CD14-positive monocyte (primary cell): ENCODE measurements at regions not wholly inside any gene's neighbourhood (a gene's known extent, or its start where the extent isn't known, plus 50 kb on each side); places are given as distances from the start of the nearest gene placed in this dataset.

Experiments
- DNase-seq, 3 donors: peaks; one replicate each; pipeline ENCODE4 v3.0.0-alpha.2; 2011 to 2022
- H2AFZ ChIP-seq: 2 replicates; pipeline ENCODE4 v1.6.0; 2012; ENCODE audit warnings: mild to moderate bottlenecking, low read depth, low read length, inconsistent platforms; ENCODE audit not compliant: insufficient read depth, poor library complexity, severe bottlenecking
- H3K27ac ChIP-seq, 2 donors: 1 replicate in 1 of 2; 2 replicates in 1 of 2; pipeline ENCODE4 v1.5.1; 2012 to 2013; ENCODE audit warnings: low read length in 2 of 2, control low read depth in 1 of 2, inconsistent platforms in 1 of 2, low read depth in 1 of 2, mild to moderate bottlenecking in 1 of 2
- H3K27me3 ChIP-seq, 2 donors: one replicate each; pipeline versions ENCODE4 v1.6.0 to v1.6.1; 2011 to 2013; ENCODE audit warnings: low read length in 2 of 2; ENCODE audit not compliant: control insufficient read depth in 2 of 2, insufficient read depth in 2 of 2
- H3K36me3 ChIP-seq, 2 donors: replicated peaks in 1 of 2; 1 replicate in 1 of 2; 2 replicates in 1 of 2; pipeline versions ENCODE4 v1.5.1 to v1.6.1; 2012 to 2013; ENCODE audit warnings: low read length in 2 of 2, control low read depth in 1 of 2, inconsistent platforms in 1 of 2, mild to moderate bottlenecking in 1 of 2; ENCODE audit not compliant: insufficient read depth in 2 of 2, control insufficient read depth in 1 of 2
- H3K4me1 ChIP-seq, 2 donors: 1 replicate in 1 of 2; 2 replicates in 1 of 2; pipeline versions ENCODE4 v1.5.1 to v1.6.1; 2012 to 2013; ENCODE audit warnings: low read length in 2 of 2, control low read depth in 1 of 2, inconsistent platforms in 1 of 2, mild to moderate bottlenecking in 1 of 2, moderate library complexity in 1 of 2; ENCODE audit not compliant: insufficient read depth in 2 of 2, control insufficient read depth in 1 of 2
- H3K4me2 ChIP-seq: replicated peaks from 2 replicates; pipeline ENCODE3; 2012; ENCODE audit warnings: low read length, moderate library complexity, mild to moderate bottlenecking; ENCODE audit not compliant: poor library complexity, severe bottlenecking; ENCODE audit errors: extremely low read depth
- H3K4me3 ChIP-seq, 3 experiments: fragments of 200-600 bp in 1 of 3; sonication (generic) in 1 of 3; replicated peaks in 1 of 3; 1 replicate in 2 of 3; 2 replicates in 1 of 3; pipeline ENCODE4 v1.5.1; 2011 to 2013; ENCODE audit warnings: low read length in 3 of 3, mild to moderate bottlenecking in 3 of 3, control low read depth in 2 of 3, low read depth in 2 of 3, inconsistent platforms in 1 of 3, moderate library complexity in 1 of 3
- H3K79me2 ChIP-seq: 2 replicates; pipeline ENCODE4 v1.6.0; 2012; ENCODE audit warnings: mild to moderate bottlenecking, control low read depth, inconsistent platforms, low read length, moderate library complexity; ENCODE audit not compliant: insufficient read depth
- H3K9ac ChIP-seq: 2 replicates; pipeline ENCODE4 v1.6.0; 2017; ENCODE audit warnings: low read length, mild to moderate bottlenecking; ENCODE audit not compliant: insufficient read depth, poor library complexity, severe bottlenecking
- H3K9me3 ChIP-seq, 2 donors: replicated peaks in 1 of 2; 1 replicate in 1 of 2; 2 replicates in 1 of 2; pipeline versions ENCODE4 v1.5.1 to v1.6.1; 2012 to 2013; ENCODE audit warnings: low read length in 2 of 2, control low read depth in 1 of 2; ENCODE audit not compliant: control insufficient read depth in 1 of 2, insufficient read depth in 1 of 2
- H4K20me1 ChIP-seq: 2 replicates; pipeline ENCODE4 v1.6.0; 2012; ENCODE audit warnings: mild to moderate bottlenecking, low read length, control low read depth, moderate library complexity; ENCODE audit not compliant: insufficient read depth
- H3K27ac Mint-ChIP-seq, 7 donors: one replicate each; pipeline ENCODE4 v1.8.0; 2020; ENCODE audit warnings: mild to moderate bottlenecking in 7 of 7, mixed read lengths in 7 of 7, moderate library complexity in 6 of 7, inconsistent platforms in 2 of 7
- H3K27me3 Mint-ChIP-seq, 3 donors: one replicate each; pipeline ENCODE4 v1.8.0; 2021 to 2022; ENCODE audit warnings: low read depth in 3 of 3, mild to moderate bottlenecking in 3 of 3, mixed read lengths in 3 of 3, moderate library complexity in 3 of 3, inconsistent platforms in 1 of 3
- H3K36me3 Mint-ChIP-seq, 2 donors: one replicate each; pipeline ENCODE4 v1.8.0; 2020; ENCODE audit warnings: mixed read lengths in 2 of 2, inconsistent platforms in 1 of 2, mild to moderate bottlenecking in 1 of 2
- H3K4me1 Mint-ChIP-seq: one replicate; pipeline ENCODE4 v1.8.0; 2020; ENCODE audit warnings: mild to moderate bottlenecking, mixed read lengths
- H3K4me3 Mint-ChIP-seq, 2 donors: one replicate each; pipeline ENCODE4 v1.8.0; 2020; ENCODE audit warnings: mild to moderate bottlenecking in 2 of 2, mixed read lengths in 2 of 2, moderate library complexity in 1 of 2
- H3K9me3 Mint-ChIP-seq, 7 donors: one replicate each; pipeline ENCODE4 v1.8.0; 2020 to 2022; ENCODE audit warnings: mixed read lengths in 7 of 7, mild to moderate bottlenecking in 6 of 7, moderate library complexity in 6 of 7, inconsistent platforms in 2 of 7
- CTCF ChIP-seq: fragments of 200-600 bp; IDR thresholded peaks from one replicate; pipeline ENCODE4 v1.8.0; 2022; ENCODE audit warnings: antibody characterized with exemption, mild to moderate bottlenecking
- WGBS: methylation state at CpG from one replicate; pipeline ENCODE4 v1.1.5; 2013; ENCODE audit warnings: missing lambda C conversion rate; ENCODE audit not compliant: insufficient coverage; 5-methylcytosine and 5-hydroxymethylcytosine counted together
- intact Hi-C, 2 donors: fragments of 100-400 bp; cut with micrococcal nuclease; formaldehyde crosslinking; loops; one replicate each; pipeline versions ENCODE4 v1.15.0 to v1.15.1; 2023

DNA sequence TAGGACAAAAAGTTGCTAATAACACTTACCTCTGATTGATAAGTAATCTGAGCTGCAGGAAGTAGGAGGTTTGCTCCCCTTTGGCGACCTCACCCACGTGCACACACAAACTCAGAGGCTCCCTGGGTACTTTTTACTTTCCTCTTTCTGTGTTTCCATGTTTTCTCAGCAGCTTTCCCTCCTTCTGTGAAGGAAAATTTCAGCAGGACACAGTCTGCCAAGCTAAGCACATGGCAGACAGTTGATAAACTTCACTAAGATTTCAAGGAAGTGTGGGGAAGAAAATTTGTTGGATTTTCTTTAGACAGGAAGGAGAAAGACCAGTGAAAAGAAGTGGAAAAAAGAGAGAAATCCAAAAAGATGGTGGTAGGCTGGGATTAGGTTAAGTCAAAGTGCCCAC lies 215.5 kb upstream of the ARG1 start:
- Mint-ChIP-seq H3K27me3 (peaks cover 0 to 3% (median 0%) of the 10 kb centered on the region in 3 donors), H3K4me3 (peak overlapping the region in 1 of 2 donors; percentile 3), H3K27ac (no peak overlapping the region), H3K4me1 (no peaks in the 10 kb centered on the region), H3K36me3 (no peaks in the 10 kb centered on the region), H3K9me3 (peaks cover 0 to 4% (median 3%) of the 10 kb centered on the region in 7 donors)
- H2AFZ ChIP-seq: no peak overlapping the region
- no peaks in the 10 kb centered on the region for H3K36me3 ChIP-seq
- H3K79me2 ChIP-seq: no peaks in the 10 kb centered on the region
- H3K27me3 ChIP-seq: no peaks in the 10 kb centered on the region
- no CpG with 5 or more reads among the region's 2 CpGs for WGBS
- intact Hi-C loops: no loop called here
- no peak for DNase-seq
- H3K4me1 ChIP-seq: no peaks in the 10 kb centered on the region
- no peaks in the 10 kb centered on the region for H3K9me3 ChIP-seq
- no peaks in the 10 kb centered on the region for H4K20me1 ChIP-seq
- no peak overlapping the region for H3K9ac ChIP-seq
- no peak for TF ChIP-seq CTCF
- H3K4me3 ChIP-seq: no peak overlapping the region
- H3K4me2 ChIP-seq: no peak overlapping the region
- no peak overlapping the region for H3K27ac ChIP-seq

DNA sequence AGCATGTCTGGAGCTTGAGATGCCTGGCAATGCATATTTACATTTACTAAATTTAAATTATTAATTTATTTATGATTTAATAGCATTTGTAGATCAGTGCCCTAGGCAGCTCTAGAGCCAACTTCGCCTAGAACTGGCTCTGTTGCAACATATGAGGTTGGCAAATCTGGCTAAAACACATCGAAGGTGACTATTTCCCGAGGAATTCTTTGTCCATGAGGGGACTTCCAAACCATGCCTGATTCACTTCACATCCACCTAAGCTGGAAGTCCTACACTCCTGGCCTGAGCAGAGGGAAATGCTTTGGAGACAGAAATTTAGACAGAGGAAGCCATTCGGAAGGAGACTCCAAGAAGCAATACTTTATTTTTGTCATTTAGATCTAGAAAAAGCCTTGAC lies 211.0 kb upstream of the ARG1 start:
- no peaks in the 10 kb centered on the region for H3K27me3 Mint-ChIP-seq
- Histone ChIP-seq H3K4me2 (no peak overlapping the region), H3K79me2 (no peaks in the 10 kb centered on the region), H4K20me1 (no peaks in the 10 kb centered on the region), H3K9ac (no peak overlapping the region), H3K4me1 (no peaks in the 10 kb centered on the region), H3K27me3 (no peaks in the 10 kb centered on the region), H3K36me3 (no peaks in the 10 kb centered on the region), H3K4me3 (no peak overlapping the region), H3K27ac (no peak overlapping the region), H3K9me3 (no peaks in the 10 kb centered on the region), H2AFZ (no peak overlapping the region)
- H3K9me3 Mint-ChIP-seq: peaks cover 0 to 3% (median 2%) of the 10 kb centered on the region in 7 donors
- H3K36me3 Mint-ChIP-seq: no peaks in the 10 kb centered on the region
- peaks cover 14% of the 10 kb centered on the region for H3K4me1 Mint-ChIP-seq
- WGBS: no CpG with 5 or more reads among the region's 4 CpGs
- H3K27ac Mint-ChIP-seq: no peak overlapping the region
- H3K4me3 Mint-ChIP-seq: no peak overlapping the region
- intact Hi-C loops: no loop called here
- no peak for DNase-seq
- no peak for TF ChIP-seq CTCF
